SK-N-SH treated with all-trans-retinoic acid at 6 μM for 48 hours (cell line): ENCODE measurements at regions not wholly inside any gene's neighbourhood (a gene's known extent, or its start where the extent isn't known, plus 50 kb on each side); places are given as distances from the start of the nearest gene placed in this dataset.

Experiments used
- ATAC-seq: fragments of 200-7000 bp; cut with Tn5 transposase; 3 replicates; pipeline ENCODE4 v1.9.1; 2020; ENCODE audit warnings: mild to moderate bottlenecking, moderate library complexity
- ARNTL ChIP-seq: fragments of 450-650 bp; formaldehyde crosslinking; IDR thresholded peaks from 2 replicates; pipeline ENCODE4 v1.5.0; 2020; ENCODE audit warnings: low read depth, mild to moderate bottlenecking, moderate library complexity, borderline replicate concordance
- ESRRG ChIP-seq: fragments of 250-450 bp; sonication (Bioruptor Pico); IDR thresholded peaks from 2 replicates; pipeline ENCODE4 v1.6.1; 2021; ENCODE audit warnings: mild to moderate bottlenecking
- ISL1 ChIP-seq: fragments of 250-450 bp; sonication (Bioruptor Pico); IDR thresholded peaks from 2 replicates; pipeline ENCODE4 v2.1.2; 2022; ENCODE audit warnings: mild to moderate bottlenecking, moderate library complexity
- OSR1 ChIP-seq: fragments of 250-450 bp; sonication (Bioruptor Pico); IDR thresholded peaks from 2 replicates; pipeline ENCODE4 v1.8.0; 2022; ENCODE audit warnings: moderate library complexity, mild to moderate bottlenecking, inconsistent platforms
- PPARA ChIP-seq: fragments of 250-450 bp; sonication (Bioruptor Pico); IDR thresholded peaks from 2 replicates; pipeline ENCODE4 v1.5.0; 2020; ENCODE audit warnings: mild to moderate bottlenecking, borderline replicate concordance
- RARB ChIP-seq: fragments of 250-450 bp; sonication (Bioruptor Pico); IDR thresholded peaks from 2 replicates; pipeline ENCODE4 v1.8.0; 2021; ENCODE audit warnings: mild to moderate bottlenecking, moderate library complexity
- TOX ChIP-seq: fragments of 250-450 bp; sonication (Bioruptor Pico); IDR thresholded peaks from 2 replicates; pipeline ENCODE4 v1.8.0; 2021; ENCODE audit warnings: mild to moderate bottlenecking, moderate library complexity, borderline replicate concordance
- ZFP30 ChIP-seq: fragments of 450-650 bp; formaldehyde crosslinking; IDR thresholded peaks from 2 replicates; pipeline ENCODE4 v1.5.0; 2022; ENCODE audit warnings: mild to moderate bottlenecking, moderate library complexity
- ZNF565 ChIP-seq: fragments of 450-650 bp; formaldehyde crosslinking; conservative IDR thresholded peaks from 2 replicates; pipeline ENCODE4 v1.5.0; 2020; ENCODE audit warnings: low read depth, mild to moderate bottlenecking, moderate library complexity
- ZNF70 ChIP-seq: fragments of 450-650 bp; formaldehyde crosslinking; IDR thresholded peaks from 2 replicates; pipeline ENCODE4 v1.5.0; 2020; ENCODE audit warnings: mild to moderate bottlenecking, moderate library complexity
- ZNF8 ChIP-seq: fragments of 450-650 bp; formaldehyde crosslinking; IDR thresholded peaks from 2 replicates; pipeline ENCODE4 v1.5.0; 2020; ENCODE audit warnings: mild to moderate bottlenecking, moderate library complexity
- TF ChIP-seq, protein P1 (sequence below): fragments of 250-450 bp; sonication (Bioruptor Pico); IDR thresholded peaks from 2 replicates; pipeline ENCODE4 v1.5.1; 2020; ENCODE audit warnings: low read depth, mild to moderate bottlenecking, moderate library complexity
- TF ChIP-seq, protein P2 (sequence below): fragments of 250-450 bp; sonication (Bioruptor Pico); IDR thresholded peaks from 2 replicates; pipeline ENCODE4 v1.8.0; 2020; ENCODE audit warnings: mild to moderate bottlenecking, moderate library complexity, borderline replicate concordance
- TF ChIP-seq, protein P3 (sequence below): fragments of 250-450 bp; sonication (Bioruptor Pico); IDR thresholded peaks from 2 replicates; pipeline ENCODE4 v1.5.0; 2020; ENCODE audit warnings: mild to moderate bottlenecking, moderate library complexity
- TF ChIP-seq, protein P4 (sequence below): fragments of 250-450 bp; sonication (Bioruptor Pico); IDR thresholded peaks from 2 replicates; pipeline ENCODE4 v1.8.0; 2021; ENCODE audit warnings: low read depth, mild to moderate bottlenecking, moderate library complexity, borderline replicate concordance

DNA sequence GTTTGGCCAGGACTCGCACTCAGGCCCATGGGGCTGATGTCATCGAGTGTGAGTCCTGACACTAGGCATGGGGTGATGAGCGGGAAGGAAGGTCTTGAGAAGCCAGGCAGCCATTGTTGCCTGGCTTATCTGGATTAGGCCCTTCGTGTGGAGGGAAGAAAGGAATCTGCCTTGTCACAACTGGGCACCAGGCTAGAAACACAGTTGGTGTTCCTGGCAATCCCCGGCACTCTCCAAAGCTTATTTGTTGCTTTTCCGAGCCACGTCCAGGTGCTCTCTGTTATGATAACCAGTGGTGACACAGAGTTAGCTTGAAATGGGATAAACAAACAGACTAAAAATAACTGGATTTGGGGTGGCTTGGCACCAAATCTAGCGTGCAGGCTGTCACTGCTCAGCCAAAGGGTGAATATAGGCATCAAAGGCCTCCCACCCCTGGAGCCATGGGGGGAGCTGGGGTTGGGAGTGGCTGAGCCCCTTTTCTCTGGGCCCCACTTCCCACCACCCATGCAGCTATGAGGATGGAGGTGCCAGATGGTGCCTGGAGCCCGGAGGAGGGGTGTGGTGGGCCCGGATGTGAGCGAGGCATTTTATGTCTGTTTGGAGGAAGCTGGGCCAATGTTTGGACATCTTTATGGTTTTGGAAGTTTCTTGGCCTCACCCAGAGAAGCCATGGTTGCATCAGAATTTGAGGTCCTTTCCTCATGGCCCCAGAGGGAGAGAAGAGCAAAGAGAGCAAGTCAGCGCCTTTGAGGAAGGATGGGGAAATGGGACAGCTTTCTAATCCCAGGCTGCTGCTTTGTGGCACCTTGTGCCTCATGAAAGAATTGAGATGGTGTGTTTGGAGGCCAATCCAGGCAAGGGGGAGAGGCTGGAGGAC is 98.0 kb upstream of the PITX1 start:
- TF ChIP-seq ISL1 (no peak), ZNF8 (no peak), TOX (CRISPR knock-in tag) (no peak), ZFP30 (CRISPR knock-in tag) (no peak), ARNTL (CRISPR knock-in tag) (no peak)
- TF ChIP-seq, protein P1, sequence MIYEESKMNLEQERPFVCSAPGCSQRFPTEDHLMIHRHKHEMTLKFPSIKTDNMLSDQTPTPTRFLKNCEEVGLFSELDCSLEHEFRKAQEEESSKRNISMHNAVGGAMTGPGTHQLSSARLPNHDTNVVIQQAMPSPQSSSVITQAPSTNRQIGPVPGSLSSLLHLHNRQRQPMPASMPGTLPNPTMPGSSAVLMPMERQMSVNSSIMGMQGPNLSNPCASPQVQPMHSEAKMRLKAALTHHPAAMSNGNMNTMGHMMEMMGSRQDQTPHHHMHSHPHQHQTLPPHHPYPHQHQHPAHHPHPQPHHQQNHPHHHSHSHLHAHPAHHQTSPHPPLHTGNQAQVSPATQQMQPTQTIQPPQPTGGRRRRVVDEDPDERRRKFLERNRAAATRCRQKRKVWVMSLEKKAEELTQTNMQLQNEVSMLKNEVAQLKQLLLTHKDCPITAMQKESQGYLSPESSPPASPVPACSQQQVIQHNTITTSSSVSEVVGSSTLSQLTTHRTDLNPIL (CRISPR knock-in tag) = no peak
- no peak for ATAC-seq

DNA sequence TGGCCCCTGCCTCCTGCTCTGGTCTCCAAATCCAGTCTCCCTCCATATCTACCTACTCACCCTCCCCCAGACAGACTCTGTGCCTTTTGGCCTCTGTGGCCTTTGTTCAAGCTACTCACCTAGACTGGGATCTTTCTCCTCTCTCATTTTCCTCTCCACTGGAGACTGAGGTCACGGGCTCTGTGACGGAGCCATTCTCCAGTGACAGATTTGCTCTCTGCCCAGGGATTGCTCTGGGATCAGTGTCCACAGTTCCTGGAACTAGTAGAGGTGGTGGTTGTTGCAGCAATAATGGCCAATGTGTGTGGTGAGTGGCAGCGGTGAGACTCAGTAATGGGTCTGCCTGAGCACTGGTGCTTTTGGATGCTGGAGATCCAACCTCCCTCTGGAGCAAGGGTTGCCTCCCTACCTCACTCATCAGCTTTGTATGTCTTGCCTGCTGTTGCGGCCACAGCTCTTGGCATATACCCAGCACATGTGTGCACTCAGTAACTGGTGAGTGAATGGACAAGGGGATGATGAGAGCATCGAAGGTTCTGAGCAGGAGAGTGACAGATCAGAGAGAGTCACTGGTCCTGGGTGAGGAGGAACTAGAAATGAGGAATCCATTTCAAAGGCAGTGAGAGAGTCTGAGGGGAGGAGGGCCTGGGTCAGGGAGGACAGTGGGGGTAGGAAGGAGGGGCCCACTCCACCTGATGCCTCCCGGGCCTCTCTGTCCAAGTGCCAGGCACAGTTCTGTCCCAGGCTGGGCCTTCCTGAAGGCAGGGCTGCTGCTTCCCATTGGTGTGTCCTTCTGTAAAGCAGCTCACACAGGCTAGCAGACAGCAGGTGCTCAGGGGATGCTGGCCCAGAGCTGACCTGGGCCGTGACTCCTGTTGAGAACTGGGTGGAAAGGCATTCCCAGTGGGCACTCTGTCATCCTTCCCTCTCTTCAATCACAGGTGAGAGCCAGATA is 96.5 kb upstream of the PITX1 start:
- ATAC-seq = no peak
- TF ChIP-seq ISL1 (no peak), RARB (no peak), ARNTL (CRISPR knock-in tag) (no peak), PPARA (CRISPR knock-in tag) (no peak), OSR1 (no peak), ZNF70 (CRISPR knock-in tag) (no peak), TOX (CRISPR knock-in tag) (no peak), ESRRG (CRISPR knock-in tag) (no peak), ZNF565 (CRISPR knock-in tag) (no peak)
- TF ChIP-seq, protein P2, sequence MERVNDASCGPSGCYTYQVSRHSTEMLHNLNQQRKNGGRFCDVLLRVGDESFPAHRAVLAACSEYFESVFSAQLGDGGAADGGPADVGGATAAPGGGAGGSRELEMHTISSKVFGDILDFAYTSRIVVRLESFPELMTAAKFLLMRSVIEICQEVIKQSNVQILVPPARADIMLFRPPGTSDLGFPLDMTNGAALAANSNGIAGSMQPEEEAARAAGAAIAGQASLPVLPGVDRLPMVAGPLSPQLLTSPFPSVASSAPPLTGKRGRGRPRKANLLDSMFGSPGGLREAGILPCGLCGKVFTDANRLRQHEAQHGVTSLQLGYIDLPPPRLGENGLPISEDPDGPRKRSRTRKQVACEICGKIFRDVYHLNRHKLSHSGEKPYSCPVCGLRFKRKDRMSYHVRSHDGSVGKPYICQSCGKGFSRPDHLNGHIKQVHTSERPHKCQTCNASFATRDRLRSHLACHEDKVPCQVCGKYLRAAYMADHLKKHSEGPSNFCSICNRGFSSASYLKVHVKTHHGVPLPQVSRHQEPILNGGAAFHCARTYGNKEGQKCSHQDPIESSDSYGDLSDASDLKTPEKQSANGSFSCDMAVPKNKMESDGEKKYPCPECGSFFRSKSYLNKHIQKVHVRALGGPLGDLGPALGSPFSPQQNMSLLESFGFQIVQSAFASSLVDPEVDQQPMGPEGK (CRISPR knock-in tag) = no peak
- TF ChIP-seq, protein P3, sequence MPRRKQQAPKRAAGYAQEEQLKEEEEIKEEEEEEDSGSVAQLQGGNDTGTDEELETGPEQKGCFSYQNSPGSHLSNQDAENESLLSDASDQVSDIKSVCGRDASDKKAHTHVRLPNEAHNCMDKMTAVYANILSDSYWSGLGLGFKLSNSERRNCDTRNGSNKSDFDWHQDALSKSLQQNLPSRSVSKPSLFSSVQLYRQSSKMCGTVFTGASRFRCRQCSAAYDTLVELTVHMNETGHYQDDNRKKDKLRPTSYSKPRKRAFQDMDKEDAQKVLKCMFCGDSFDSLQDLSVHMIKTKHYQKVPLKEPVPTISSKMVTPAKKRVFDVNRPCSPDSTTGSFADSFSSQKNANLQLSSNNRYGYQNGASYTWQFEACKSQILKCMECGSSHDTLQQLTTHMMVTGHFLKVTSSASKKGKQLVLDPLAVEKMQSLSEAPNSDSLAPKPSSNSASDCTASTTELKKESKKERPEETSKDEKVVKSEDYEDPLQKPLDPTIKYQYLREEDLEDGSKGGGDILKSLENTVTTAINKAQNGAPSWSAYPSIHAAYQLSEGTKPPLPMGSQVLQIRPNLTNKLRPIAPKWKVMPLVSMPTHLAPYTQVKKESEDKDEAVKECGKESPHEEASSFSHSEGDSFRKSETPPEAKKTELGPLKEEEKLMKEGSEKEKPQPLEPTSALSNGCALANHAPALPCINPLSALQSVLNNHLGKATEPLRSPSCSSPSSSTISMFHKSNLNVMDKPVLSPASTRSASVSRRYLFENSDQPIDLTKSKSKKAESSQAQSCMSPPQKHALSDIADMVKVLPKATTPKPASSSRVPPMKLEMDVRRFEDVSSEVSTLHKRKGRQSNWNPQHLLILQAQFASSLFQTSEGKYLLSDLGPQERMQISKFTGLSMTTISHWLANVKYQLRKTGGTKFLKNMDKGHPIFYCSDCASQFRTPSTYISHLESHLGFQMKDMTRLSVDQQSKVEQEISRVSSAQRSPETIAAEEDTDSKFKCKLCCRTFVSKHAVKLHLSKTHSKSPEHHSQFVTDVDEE = no peak
- TF ChIP-seq, protein P1 (CRISPR knock-in tag) = no peak

DNA sequence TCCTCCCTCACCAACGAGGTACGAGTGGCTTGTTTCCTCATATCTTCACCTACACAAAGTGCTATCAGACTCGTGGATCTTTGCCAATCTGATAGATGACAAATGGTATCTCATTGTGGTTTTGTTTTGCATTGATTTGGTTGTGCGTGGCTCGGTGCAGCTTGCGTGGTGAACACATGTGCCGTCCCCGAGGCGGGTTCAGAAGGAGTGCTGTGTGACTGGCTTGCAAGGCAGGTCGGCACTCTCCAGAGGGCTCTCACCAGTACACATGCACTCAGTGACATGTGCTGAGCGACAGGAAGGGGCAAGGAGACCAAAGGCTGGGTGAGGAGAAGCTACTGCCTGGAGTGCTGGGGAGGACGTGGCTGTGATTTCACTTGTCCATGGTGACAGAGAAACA is 95.3 kb upstream of the PITX1 start:
- ATAC-seq = no peak
- TF ChIP-seq OSR1 = no peak
- TF ChIP-seq ZFP30 (CRISPR knock-in tag) = no peak
- TF ChIP-seq, protein P2 (CRISPR knock-in tag) = no peak
- TF ChIP-seq, protein P4, sequence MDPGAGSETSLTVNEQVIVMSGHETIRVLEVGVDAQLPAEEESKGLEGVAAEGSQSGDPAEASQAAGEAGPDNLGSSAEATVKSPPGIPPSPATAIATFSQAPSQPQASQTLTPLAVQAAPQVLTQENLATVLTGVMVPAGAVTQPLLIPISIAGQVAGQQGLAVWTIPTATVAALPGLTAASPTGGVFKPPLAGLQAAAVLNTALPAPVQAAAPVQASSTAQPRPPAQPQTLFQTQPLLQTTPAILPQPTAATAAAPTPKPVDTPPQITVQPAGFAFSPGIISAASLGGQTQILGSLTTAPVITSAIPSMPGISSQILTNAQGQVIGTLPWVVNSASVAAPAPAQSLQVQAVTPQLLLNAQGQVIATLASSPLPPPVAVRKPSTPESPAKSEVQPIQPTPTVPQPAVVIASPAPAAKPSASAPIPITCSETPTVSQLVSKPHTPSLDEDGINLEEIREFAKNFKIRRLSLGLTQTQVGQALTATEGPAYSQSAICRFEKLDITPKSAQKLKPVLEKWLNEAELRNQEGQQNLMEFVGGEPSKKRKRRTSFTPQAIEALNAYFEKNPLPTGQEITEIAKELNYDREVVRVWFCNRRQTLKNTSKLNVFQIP (CRISPR knock-in tag) = no peak
- TF ChIP-seq ZNF70 (CRISPR knock-in tag) = no peak
